ENCODE measurements at regions not wholly inside any gene's neighbourhood (a gene's known extent, or its start where the extent isn't known, plus 50 kb on each side); places are given as distances from the start of the nearest gene placed in this dataset.

DNA sequence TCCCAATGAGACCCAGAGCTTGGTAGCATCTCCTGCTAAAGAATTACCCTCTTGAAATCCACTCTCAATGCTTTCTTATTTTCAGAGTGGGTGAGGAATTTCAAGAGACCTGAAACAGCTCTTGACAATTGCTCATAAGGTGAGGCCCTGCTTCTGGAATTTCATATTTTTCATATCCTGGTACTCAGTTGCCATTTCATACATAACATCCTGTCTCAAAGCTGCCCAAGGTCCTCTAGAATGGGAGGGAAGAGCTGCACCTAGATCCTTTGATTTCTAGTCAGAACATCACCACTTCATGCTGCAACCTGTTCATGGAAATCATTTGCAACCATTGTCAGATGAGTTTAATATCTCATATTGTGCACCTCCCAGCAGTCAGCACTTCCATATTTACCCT, 404.8 kb upstream of the GALNT5 start:
- TF ChIP-seq, protein P1, sequence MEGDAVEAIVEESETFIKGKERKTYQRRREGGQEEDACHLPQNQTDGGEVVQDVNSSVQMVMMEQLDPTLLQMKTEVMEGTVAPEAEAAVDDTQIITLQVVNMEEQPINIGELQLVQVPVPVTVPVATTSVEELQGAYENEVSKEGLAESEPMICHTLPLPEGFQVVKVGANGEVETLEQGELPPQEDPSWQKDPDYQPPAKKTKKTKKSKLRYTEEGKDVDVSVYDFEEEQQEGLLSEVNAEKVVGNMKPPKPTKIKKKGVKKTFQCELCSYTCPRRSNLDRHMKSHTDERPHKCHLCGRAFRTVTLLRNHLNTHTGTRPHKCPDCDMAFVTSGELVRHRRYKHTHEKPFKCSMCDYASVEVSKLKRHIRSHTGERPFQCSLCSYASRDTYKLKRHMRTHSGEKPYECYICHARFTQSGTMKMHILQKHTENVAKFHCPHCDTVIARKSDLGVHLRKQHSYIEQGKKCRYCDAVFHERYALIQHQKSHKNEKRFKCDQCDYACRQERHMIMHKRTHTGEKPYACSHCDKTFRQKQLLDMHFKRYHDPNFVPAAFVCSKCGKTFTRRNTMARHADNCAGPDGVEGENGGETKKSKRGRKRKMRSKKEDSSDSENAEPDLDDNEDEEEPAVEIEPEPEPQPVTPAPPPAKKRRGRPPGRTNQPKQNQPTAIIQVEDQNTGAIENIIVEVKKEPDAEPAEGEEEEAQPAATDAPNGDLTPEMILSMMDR (IDR thresholded peaks at IDR 0.05) = no peak
- no peak overlapping the region for H3K27ac ChIP-seq

DNA sequence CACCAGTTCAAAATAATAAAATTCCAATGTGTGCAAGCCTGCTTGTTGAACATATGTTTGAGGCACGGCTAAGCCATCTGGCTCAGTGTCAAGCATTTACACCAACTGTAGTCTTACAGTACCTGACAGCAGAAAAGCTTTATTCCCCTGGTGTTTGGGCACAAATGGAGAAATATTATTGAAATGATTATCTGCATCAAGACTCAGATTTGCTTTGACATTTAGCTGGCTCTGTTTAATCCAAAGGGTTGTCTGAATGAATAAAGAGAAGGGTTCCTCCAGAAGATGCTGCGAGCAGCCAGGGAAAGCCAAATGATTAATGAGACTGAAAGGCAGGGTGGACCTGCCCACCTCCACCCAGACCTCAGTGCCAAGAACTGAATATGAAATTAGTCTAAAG, 393.2 kb upstream of the GALNT5 start:
- no peak for TF ChIP-seq ZFX (IDR thresholded peaks at IDR 0.05; ENCODE audit: borderline replicate concordance)
- TF ChIP-seq, protein P1 (IDR thresholded peaks at IDR 0.05) = no peak
- no peak overlapping the region for H3K27ac ChIP-seq

DNA sequence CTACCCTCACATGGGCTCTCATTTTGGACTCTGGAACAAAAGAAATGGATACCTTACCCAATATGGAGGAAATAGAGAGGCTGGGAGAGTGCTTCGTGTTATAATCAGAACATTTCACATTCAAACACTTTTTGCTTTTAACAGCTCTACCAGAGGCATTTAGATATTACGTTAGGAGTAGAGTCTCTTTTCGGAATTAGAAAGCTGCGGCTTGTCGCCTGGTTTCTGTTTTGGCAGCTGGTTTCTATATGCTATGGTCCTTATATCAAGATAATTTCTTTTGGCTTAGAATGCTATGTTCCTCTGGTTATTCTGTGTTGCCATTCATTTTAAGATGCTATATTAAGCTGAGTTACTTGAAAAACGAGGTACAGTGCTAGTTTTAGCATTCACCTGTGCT, 392.8 kb upstream of the GALNT5 start:
- TF ChIP-seq ZFX (IDR thresholded peaks at IDR 0.05; ENCODE audit: borderline replicate concordance) = no peak
- TF ChIP-seq, protein P1 (IDR thresholded peaks at IDR 0.05) = no peak
- H3K27ac ChIP-seq = no peak overlapping the region

DNA sequence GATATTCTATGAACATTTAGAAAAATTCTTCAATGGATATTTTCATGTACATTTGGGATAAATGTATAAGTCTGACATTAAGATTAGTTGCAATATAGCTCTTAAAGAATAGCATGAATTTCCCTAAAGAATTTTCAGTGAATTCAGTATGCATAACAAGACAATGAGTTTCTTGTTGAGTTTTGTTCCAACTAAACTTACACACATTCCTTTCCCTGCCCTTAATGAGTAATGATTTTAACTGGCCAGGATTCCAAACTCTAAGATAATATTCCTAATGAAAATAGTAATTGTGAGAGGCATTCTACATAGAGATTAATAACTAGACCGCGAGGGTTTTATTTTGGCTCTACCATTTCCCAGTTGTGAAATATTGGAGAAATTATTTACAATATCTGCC, 390.3 kb upstream of the GALNT5 start:
- TF ChIP-seq, protein P1 (IDR thresholded peaks at IDR 0.05) = no peak
- TF ChIP-seq ZFX (IDR thresholded peaks at IDR 0.05; ENCODE audit: borderline replicate concordance) = no peak
- H3K27ac ChIP-seq = no peak overlapping the region

DNA sequence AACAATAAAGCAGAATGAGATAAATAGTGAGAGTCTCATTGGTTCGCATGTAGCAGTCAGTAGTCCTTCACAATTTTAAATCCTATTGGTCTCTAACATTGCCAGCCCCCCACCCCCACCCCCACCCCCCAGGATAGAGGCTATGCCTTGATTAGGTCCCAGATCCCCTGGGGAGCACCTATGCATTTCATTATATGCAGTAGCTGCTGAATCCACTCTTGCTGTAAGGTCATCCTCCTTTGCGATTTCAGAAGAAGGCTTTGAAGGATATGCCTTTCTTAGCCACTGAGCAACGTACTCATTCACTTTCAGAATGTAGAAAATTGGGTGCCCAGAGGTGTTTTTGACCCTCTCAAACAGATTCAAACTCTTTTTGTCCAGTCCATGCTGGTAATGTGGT, 382.8 kb upstream of the GALNT5 start:
- no peak overlapping the region for H3K27ac ChIP-seq
- no peak for TF ChIP-seq ZFX (IDR thresholded peaks at IDR 0.05; ENCODE audit: borderline replicate concordance)
- TF ChIP-seq, protein P1 (IDR thresholded peaks at IDR 0.05) = no peak

DNA sequence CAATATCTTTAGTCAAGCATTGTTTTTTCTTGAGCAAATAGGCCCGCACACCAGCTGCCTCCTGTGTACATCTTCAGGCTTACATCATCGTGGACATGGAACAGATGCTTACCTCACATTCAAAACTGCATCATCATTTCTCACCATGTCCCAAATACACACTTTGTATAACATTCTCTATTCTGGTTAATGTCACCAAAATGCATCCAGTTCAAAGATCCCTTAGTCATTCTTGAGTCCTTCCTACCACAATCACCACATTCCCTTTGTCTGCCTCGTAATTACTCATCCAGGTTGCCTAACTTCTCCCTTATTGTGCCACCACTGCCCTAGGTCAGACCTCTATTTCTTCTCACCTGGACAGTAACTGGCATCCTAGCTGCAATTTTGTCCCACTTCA, 373.7 kb upstream of the GALNT5 start:
- no peak overlapping the region for H3K27ac ChIP-seq
- TF ChIP-seq ZFX (IDR thresholded peaks at IDR 0.05; ENCODE audit: borderline replicate concordance) = no peak
- TF ChIP-seq, protein P1 (IDR thresholded peaks at IDR 0.05) = no peak

DNA sequence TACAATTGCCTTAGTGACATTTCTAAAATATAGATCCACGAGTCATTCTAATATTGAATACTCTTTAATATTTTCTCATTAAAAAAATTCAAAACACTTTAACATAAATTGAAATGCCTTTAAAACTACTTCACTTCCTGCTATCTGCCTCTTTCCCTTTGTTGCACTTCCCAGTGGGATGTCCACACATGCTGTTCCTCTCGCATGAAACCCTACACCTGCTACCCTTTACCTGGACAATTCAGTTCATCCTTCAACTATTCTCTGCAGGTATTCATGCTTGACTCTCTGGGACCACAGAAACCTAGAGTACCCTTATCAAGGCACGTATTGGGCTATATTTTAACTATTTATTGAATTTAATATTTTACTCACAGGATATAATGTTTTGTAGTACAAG, 373.3 kb upstream of the GALNT5 start:
- no peak for TF ChIP-seq ZFX (IDR thresholded peaks at IDR 0.05; ENCODE audit: borderline replicate concordance)
- TF ChIP-seq, protein P1 (IDR thresholded peaks at IDR 0.05) = no peak
- no peak overlapping the region for H3K27ac ChIP-seq

Measured in 22Rv1 (cell line).